GM12878 (cell line): ENCODE measurements at regions not wholly inside any gene's neighbourhood (a gene's known extent, or its start where the extent isn't known, plus 50 kb on each side); places are given as distances from the start of the nearest gene placed in this dataset.

Source experiments
- ATAC-seq: fragments of 200-7000 bp; cut with Tn5 transposase; 3 replicates; pipeline ENCODE4 v1.9.1; 2020; ENCODE audit warnings: mild to moderate bottlenecking, moderate library complexity
- BruUV-seq: library from RNA; stranded (reverse); fragments of 400-500 nt; replicated peaks from 2 replicates; lab custom pipeline; 2021; lab: Mats Ljungman, UMichigan
- CTCF ChIA-PET: fragments of 300-600 bp; sonication (Branson Sonifier 250); formaldehyde crosslinking; extraction: SDS; loops from one replicate; lab custom pipeline; 2021; ENCODE audit warnings: inconsistent platforms; lab: Yijun Ruan, JAX
- POLR2A ChIA-PET: fragments of 350-600 bp; formaldehyde crosslinking; extraction: SDS; loops from one replicate; lab custom pipeline; 2021; ENCODE audit warnings: inconsistent platforms; lab: Charles Lee
- RAD21 ChIA-PET: fragments of 300-600 bp; sonication (Branson Sonifier 250); formaldehyde crosslinking; loops from one replicate; lab custom pipeline; 2023; ENCODE audit warnings: antibody characterized with exemption; ENCODE audit not compliant: unreplicated experiment; lab: Charles Lee
- SMC1A ChIA-PET: fragments of 300-600 bp; sonication (Branson Sonifier 250); formaldehyde crosslinking; loops from one replicate; lab custom pipeline; 2023; ENCODE audit not compliant: unreplicated experiment, uncharacterized antibody; lab: Charles Lee
- DNase-seq: peaks from one replicate; pipeline ENCODE4 v3.0.0-alpha.2; 2011; ENCODE audit warnings: low read depth, low spot score
- FAIRE-seq: peaks from 3 replicates; lab custom pipeline; 2011; peaks lifted over from hg19 to GRCh38; lab: Jason Lieb, UNC
- H2AFZ ChIP-seq: 2 replicates; pipeline ENCODE4 v1.6.0; 2011; ENCODE audit warnings: low read depth, low read length, control low read depth; ENCODE audit not compliant: control insufficient read depth
- H3K27ac ChIP-seq: 2 replicates; pipeline ENCODE4 v1.5.1; 2011; ENCODE audit warnings: control low read depth; ENCODE audit not compliant: control insufficient read depth, insufficient read depth
- H3K27me3 ChIP-seq, 2 experiments: replicated peaks in 1 of 2; 2 replicates each; pipeline versions ENCODE4 v1.6.0 to v1.6.1; 2011; ENCODE audit warnings: low read length in 1 of 2; ENCODE audit not compliant: control insufficient read depth in 2 of 2, insufficient read depth in 2 of 2
- H3K36me3 ChIP-seq, 2 experiments: 2 replicates each; pipeline ENCODE4 v1.5.1; 2011; ENCODE audit warnings: low read length in 1 of 2; ENCODE audit not compliant: control insufficient read depth in 2 of 2, insufficient read depth in 2 of 2
- H3K4me1 ChIP-seq: 2 replicates; pipeline ENCODE4 v1.6.1; 2011; ENCODE audit warnings: mild to moderate bottlenecking, low read length, moderate library complexity, mixed read lengths; ENCODE audit not compliant: control insufficient read depth, insufficient read depth
- H3K4me2 ChIP-seq: 2 replicates; pipeline ENCODE4 v1.6.0; 2011; ENCODE audit warnings: control low read depth; ENCODE audit not compliant: control insufficient read depth, insufficient read depth
- H3K4me3 ChIP-seq: fragments of 200-600 bp; sonication (generic); 2 replicates; pipeline ENCODE4 v1.5.1; 2016
- H3K79me2 ChIP-seq: 2 replicates; pipeline ENCODE4 v1.6.0; 2011; ENCODE audit warnings: low read length; ENCODE audit not compliant: control insufficient read depth, insufficient read depth
- H3K9ac ChIP-seq: 2 replicates; pipeline ENCODE4 v1.8.0; 2011; ENCODE audit warnings: low read length, control low read depth, mixed read lengths; ENCODE audit not compliant: control insufficient read depth, insufficient read depth
- H3K9me3 ChIP-seq: replicated peaks from 3 replicates; pipeline ENCODE4 v1.5.1; 2011; ENCODE audit warnings: mild to moderate bottlenecking, low read length; ENCODE audit not compliant: control insufficient read depth, insufficient read depth
- H4K20me1 ChIP-seq: 2 replicates; pipeline ENCODE4 v1.6.0; 2011; ENCODE audit not compliant: control insufficient read depth, insufficient read depth
- SREBF1 ChIP-seq: IDR thresholded peaks from 2 replicates; pipeline ENCODE4 v1.6.1; 2012; ENCODE audit warnings: mild to moderate bottlenecking, low read length
- ZBTB33 ChIP-seq: fragments of 450-650 bp; IDR thresholded peaks from 2 replicates; pipeline ENCODE4 v1.6.1; 2017; ENCODE audit warnings: mild to moderate bottlenecking
- ZBTB40 ChIP-seq: fragments of 450-650 bp; IDR thresholded peaks from 2 replicates; pipeline ENCODE4 v1.6.1; 2016; ENCODE audit warnings: mild to moderate bottlenecking, moderate library complexity, borderline replicate concordance
- ZNF687 ChIP-seq: fragments of 450-650 bp; IDR thresholded peaks from 2 replicates; pipeline ENCODE4 v1.6.1; 2017; ENCODE audit warnings: mild to moderate bottlenecking, moderate library complexity
- WGBS: methylation state at CpG from one replicate; pipeline ENCODE4 v1.1.6; 2016; ENCODE audit warnings: low lambda C conversion rate; ENCODE audit not compliant: insufficient replicate concordance, insufficient coverage; ENCODE audit errors: missing lambda C conversion rate; 5-methylcytosine and 5-hydroxymethylcytosine counted together
- in situ Hi-C: fragments of 300-500 bp; cut with MboI; formaldehyde crosslinking; loops from 9 replicates; pipeline ENCODE4 v1.14.3; 2018; ENCODE audit warnings: mixed read lengths
- intact Hi-C: fragments of 100-400 bp; cut with micrococcal nuclease; formaldehyde crosslinking; loops from one replicate; pipeline ENCODE4 v1.14.2; 2022; ENCODE audit not compliant: unreplicated experiment

- POLR2A ChIA-PET: no interaction called here
Observed at GRCh38 chr14:29352706-29353080, 575.0 kb downstream of the PRKD1 start.

GRCh38 chr14:29353513-29353912 lies 574.1 kb downstream of the PRKD1 start:
- Histone ChIP-seq H2AFZ (no peak overlapping the region), H3K79me2 (no peaks in the 10 kb centered on the region), H3K9me3 (no peaks in the 10 kb centered on the region), H3K4me1 (no peaks in the 10 kb centered on the region), H3K27ac (no peak overlapping the region), H3K27me3 (no peaks in the 10 kb centered on the region), H3K4me2 (no peak overlapping the region), H3K9ac (no peak overlapping the region), H3K36me3 (no peaks in the 10 kb centered on the region), H3K4me3 (no peak overlapping the region), H4K20me1 (no peaks in the 10 kb centered on the region)
- FAIRE-seq (no peak), DNase-seq (no peak), ATAC-seq (no peak)
- ChIA-PET SMC1A (no interaction called here), CTCF (no interaction called here), POLR2A (no interaction called here), RAD21 (no interaction called here)
- intact Hi-C loops (no loop called here), in situ Hi-C loops (no loop called here)
- WGBS: 82% methylated on average over 5 of the region's 5 CpGs
- BruUV-seq: no TSS peak
- TF ChIP-seq ZBTB40 (no peak), ZNF687 (no peak)

More at GRCh38 chr14:29352706-29353080, 575.0 kb downstream of the PRKD1 start:
- RAD21 ChIA-PET: no interaction called here
- WGBS: 0% methylated on average over 1 of the region's 1 CpG
- H3K4me2 ChIP-seq: no peak overlapping the region
- H2AFZ ChIP-seq: no peak overlapping the region
- no peak for FAIRE-seq
- no peaks in the 10 kb centered on the region for H3K36me3 ChIP-seq
- CTCF ChIA-PET: no interaction called here
- H3K9ac ChIP-seq: no peak overlapping the region
- no peak for TF ChIP-seq SREBF1
- TF ChIP-seq ZBTB33: no peak
- no TSS peak for BruUV-seq
- intact Hi-C loops (no loop called here), in situ Hi-C loops (no loop called here)
- no peaks in the 10 kb centered on the region for H4K20me1 ChIP-seq
- no peaks in the 10 kb centered on the region for H3K27me3 ChIP-seq
- H3K27ac ChIP-seq: no peak overlapping the region
- no peak for ATAC-seq
- no peaks in the 10 kb centered on the region for H3K9me3 ChIP-seq
- H3K79me2 ChIP-seq: no peaks in the 10 kb centered on the region
- SMC1A ChIA-PET: no interaction called here
- H3K4me3 ChIP-seq: no peak overlapping the region
- DNase-seq: no peak
- H3K4me1 ChIP-seq: no peaks in the 10 kb centered on the region
